ENCODE measurements at regions not wholly inside any gene's neighbourhood (a gene's known extent, or its start where the extent isn't known, plus 50 kb on each side); places are given as distances from the start of the nearest gene placed in this dataset.

DNA sequence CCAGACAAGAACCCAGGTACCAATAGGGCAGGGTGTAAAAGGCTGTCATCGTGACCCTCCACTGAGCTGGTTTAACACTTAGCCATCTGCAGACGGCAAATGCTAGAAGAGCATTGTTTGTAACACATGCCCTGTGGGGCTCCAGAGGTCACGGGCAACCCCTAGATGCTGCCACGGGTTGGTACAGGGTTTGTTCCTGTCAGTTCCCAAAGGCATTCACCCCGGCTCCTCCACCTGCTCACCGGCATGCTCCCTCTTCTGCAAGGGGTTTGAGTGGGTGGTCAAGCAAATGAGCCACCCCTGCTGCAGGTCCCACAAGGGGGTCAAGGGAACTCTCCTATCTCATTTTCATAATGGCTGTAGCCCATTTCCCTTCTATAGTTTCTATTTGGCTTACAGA, 229.3 kb downstream of the ZPLD1 start:
- DNase-seq (ENCODE audit: low spot score) = no peak
- TF ChIP-seq, protein P1, sequence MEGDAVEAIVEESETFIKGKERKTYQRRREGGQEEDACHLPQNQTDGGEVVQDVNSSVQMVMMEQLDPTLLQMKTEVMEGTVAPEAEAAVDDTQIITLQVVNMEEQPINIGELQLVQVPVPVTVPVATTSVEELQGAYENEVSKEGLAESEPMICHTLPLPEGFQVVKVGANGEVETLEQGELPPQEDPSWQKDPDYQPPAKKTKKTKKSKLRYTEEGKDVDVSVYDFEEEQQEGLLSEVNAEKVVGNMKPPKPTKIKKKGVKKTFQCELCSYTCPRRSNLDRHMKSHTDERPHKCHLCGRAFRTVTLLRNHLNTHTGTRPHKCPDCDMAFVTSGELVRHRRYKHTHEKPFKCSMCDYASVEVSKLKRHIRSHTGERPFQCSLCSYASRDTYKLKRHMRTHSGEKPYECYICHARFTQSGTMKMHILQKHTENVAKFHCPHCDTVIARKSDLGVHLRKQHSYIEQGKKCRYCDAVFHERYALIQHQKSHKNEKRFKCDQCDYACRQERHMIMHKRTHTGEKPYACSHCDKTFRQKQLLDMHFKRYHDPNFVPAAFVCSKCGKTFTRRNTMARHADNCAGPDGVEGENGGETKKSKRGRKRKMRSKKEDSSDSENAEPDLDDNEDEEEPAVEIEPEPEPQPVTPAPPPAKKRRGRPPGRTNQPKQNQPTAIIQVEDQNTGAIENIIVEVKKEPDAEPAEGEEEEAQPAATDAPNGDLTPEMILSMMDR (IDR thresholded peaks at IDR 0.05; ENCODE audit: extremely low read depth, missing control alignments) = no peak

DNA sequence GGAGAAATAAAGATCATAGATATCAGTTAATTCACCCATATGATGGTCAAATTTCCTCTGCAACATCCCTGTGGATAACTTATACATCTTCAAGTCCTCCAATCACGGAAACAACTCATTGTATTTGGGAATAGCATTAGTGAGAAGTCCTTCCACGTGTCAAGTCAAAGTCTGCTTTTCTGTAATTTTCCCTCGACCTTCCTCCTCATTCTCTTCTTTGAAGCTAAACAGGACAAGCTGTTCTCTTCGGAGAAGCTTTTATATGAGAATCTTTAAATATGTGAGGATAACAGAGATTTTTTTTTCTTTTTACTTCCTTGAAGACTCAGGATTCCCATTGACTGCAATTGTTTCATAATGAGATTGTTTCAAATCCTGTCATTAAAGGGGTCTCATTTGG, 230.4 kb downstream of the ZPLD1 start:
- TF ChIP-seq, protein P1 (IDR thresholded peaks at IDR 0.05; ENCODE audit: extremely low read depth, missing control alignments) = no peak
- no peak for DNase-seq (ENCODE audit: low spot score)

DNA sequence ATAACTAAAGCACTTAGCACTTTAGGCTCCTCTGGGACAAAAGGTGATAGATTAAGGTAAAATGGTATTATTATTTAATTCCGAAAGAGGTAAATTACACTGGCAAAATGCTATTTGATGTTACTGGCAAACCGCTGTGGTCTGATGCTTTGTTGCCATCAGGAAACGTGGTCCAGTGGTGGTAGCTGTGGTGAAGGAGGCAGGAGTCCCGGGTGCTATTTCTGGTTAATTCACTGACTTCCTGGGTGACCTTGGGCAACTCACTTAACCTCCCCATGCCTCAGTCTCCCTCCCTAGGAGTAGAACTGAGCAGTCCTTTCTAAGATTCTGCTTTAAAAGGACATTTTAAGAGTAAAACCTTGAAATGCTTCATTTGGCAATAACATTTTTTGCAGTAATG, 233.4 kb downstream of the ZPLD1 start:
- no peak for DNase-seq (ENCODE audit: low spot score)
- TF ChIP-seq, protein P1 (IDR thresholded peaks at IDR 0.05; ENCODE audit: extremely low read depth, missing control alignments) = no peak

DNA sequence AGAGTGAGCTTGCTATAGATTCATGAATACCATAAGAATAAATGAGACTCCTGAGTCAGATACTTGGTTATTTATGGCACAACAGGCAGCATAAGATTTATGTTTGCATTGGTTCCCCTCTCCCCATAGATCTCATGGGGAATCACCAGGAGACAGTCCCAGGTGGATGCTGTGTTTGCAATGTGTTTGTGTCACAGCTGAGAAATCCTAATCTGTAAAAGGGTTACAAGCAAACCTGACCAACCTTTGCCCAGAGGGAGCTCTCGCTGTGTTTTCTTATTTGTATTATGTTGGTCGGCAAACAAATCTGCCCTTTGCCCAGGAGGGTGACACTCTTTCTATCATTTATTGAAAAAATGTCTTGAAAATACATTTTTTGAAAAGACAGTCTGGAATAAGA, 236.2 kb downstream of the ZPLD1 start:
- TF ChIP-seq, protein P1 (IDR thresholded peaks at IDR 0.05; ENCODE audit: extremely low read depth, missing control alignments) = no peak
- no peak for DNase-seq (ENCODE audit: low spot score)

DNA sequence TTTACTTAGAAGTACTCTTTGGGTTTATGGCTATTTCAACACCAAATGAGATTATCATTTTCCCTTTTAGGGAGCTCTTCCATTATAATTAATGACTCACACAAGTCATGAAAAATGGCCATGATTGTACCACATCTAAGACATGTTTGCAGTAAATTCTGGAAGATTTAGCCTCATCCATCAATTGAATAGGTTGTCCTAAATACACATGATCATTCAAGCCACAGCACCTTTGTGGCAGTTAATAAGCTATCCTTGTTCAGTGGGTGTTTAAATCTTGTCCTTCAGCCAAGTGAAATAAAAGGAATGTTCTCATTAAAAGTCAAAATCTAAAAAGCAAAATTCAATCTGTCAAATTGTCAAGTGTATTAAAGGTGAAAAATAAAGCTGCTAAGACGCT, 237.5 kb downstream of the ZPLD1 start:
- TF ChIP-seq, protein P1 (IDR thresholded peaks at IDR 0.05; ENCODE audit: extremely low read depth, missing control alignments) = no peak
- no peak for DNase-seq (ENCODE audit: low spot score)

DNA sequence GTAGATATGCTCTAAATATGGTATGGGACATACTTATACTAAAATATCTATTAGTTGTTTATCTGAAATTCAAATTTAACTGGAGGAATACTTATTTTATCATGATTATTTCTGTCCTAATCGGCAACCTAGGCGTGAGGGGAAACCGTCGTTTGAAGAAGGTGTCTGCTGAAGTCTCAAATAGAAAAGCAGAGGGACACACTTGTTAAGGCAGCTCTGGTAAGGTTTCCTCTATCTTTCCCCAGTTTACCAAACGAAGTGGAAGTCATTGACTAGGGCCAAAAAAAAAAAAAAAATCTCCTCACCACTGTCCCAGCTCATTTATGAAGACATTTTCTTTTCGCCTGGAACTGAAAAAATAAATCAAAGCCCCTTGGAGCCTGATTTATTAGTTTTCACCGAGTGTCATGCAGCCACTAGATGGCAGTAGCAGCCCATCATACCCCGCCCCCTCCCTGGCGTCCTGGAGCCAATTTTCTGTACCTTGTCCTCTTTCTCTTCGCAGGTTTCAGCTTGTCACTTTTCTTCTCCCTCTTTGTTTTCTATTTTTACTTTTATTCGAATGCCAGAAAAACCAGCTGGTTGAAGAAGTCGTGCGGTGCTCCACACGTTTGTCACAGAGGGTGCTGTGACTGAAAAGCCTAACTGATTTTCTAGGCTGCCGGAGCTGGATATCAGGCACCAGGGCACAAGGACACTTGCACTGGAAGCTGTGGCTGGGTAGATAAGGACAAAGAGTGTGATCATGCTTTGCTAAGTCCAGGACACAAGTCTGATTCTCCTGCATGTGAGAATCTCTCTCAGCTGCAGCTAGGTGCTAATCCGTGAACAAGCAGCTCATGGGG, 238.7 kb downstream of the ZPLD1 start:
- DNase-seq (ENCODE audit: low spot score) = peak; percentile 65
- TF ChIP-seq, protein P1 (IDR thresholded peaks at IDR 0.05; ENCODE audit: extremely low read depth, missing control alignments) = peak; percentile 68

DNA sequence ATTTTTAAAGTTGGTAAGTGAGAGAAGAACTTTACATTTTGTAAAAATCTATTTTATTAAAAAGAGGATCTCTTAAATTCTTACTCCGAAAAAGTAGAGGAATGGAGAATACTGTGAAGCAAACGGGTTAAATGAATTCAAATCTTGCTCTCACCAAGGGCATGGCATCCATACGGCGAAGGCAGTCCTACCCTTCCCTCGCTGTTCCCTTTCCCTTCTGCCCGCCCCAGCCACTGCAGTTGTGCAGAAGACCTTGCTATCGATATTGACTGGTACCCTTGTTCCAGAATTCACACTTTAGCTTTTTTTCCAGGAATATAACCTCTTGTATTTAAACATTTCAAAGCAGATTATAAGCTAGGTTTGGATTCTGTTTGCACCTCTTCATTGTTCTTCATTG, 239.5 kb downstream of the ZPLD1 start:
- TF ChIP-seq, protein P1 (IDR thresholded peaks at IDR 0.05; ENCODE audit: extremely low read depth, missing control alignments) = no peak

More for the DNA sequence above, 239.5 kb downstream of the ZPLD1 start:
- DNase-seq (ENCODE audit: low spot score) = no peak

Measured in GM20000 (cell line).